ENCODE measurements at regions not wholly inside any gene's neighbourhood (a gene's known extent, or its start where the extent isn't known, plus 50 kb on each side); places are given as distances from the start of the nearest gene placed in this dataset.
A peak's percentile ranks its signal among the peaks of the same experiment; 100 is the strongest.

DNA sequence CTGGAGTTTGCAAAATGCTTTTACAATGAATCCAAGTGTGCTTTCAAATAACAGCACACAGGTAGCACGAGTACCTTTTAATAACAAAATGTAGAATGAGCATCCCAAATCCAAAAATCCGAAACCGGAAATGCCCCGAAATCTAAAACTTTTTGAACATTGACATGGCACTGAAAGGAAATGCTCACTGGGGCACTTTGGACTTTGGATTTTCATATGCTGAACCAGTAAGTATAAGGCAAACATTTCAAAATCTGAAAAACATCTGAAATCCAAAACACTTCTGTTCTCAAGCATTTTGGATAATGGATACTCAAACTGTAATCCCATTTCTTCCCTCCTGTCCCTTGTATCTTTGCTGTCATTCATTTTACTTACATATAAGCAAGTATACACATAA is 50.1 kb downstream of the GCNT4 start:
- Mint-ChIP-seq H3K27ac (no peak overlapping the region), H3K9me3 (peaks cover 19% of the 10 kb centered on the region), H3K4me1 (no peaks in the 10 kb centered on the region), H3K4me3 (no peak overlapping the region), H3K27me3 (peaks cover 4% of the 10 kb centered on the region), H3K36me3 (ENCODE audit: low read depth) (no peaks in the 10 kb centered on the region)
- DNase-seq: no peak
- ChIA-PET POLR2A (no interaction called here), CTCF (no interaction called here)

DNA sequence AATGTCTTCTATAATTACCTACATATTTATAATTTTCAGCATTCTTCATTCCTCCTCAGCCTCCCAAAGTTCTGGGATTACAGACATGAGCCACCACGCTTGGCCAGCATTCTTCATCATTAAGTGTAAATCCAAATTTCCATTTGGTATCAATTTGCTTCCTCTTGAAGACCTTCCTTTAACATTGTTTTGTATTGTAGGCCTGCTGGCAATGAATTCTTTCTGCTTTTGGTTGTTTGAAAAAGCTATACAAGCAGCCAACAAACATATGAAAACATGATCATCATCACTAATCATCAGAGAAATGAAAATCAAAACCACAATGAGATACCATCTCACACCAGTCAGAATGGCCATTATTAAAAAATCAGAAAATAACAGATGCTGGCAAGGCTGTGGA is 56.4 kb downstream of the GCNT4 start:
- Mint-ChIP-seq H3K27ac (no peak overlapping the region), H3K4me1 (no peaks in the 10 kb centered on the region), H3K36me3 (ENCODE audit: low read depth) (no peaks in the 10 kb centered on the region), H3K27me3 (peaks cover 7% of the 10 kb centered on the region), H3K9me3 (peaks cover 4% of the 10 kb centered on the region), H3K4me3 (no peak overlapping the region)
- ChIA-PET POLR2A (no interaction called here), CTCF (no interaction called here)
- DNase-seq: no peak

DNA sequence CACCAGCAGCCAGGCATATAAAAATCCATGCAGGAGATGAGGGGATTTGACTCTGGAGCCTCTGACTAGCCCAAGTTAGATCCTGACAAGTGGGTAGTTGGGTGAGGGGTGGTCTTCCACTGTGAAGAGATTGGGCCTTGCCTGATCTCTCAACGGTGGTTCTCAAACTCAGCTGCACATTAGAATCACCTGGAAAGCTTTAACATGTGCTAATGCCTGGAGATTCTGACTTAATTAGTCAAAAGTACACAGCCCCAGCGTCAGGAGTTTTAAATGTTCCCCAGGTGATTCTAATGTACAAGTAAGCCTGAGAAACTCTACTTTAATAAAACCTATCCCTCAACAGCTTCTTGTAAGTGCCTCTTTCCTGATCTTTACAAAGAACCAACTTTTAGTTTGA is 57.5 kb downstream of the GCNT4 start:
- H3K27ac Mint-ChIP-seq: no peak overlapping the region
- peaks cover 4% of the 10 kb centered on the region for H3K9me3 Mint-ChIP-seq
- H3K27me3 Mint-ChIP-seq: peaks cover 7% of the 10 kb centered on the region
- H3K4me3 Mint-ChIP-seq: no peak overlapping the region
- POLR2A ChIA-PET: no interaction called here
- H3K4me1 Mint-ChIP-seq: no peaks in the 10 kb centered on the region
- no peaks in the 10 kb centered on the region for H3K36me3 Mint-ChIP-seq (ENCODE audit: low read depth)
- DNase-seq: no peak
- CTCF ChIA-PET: no interaction called here

DNA sequence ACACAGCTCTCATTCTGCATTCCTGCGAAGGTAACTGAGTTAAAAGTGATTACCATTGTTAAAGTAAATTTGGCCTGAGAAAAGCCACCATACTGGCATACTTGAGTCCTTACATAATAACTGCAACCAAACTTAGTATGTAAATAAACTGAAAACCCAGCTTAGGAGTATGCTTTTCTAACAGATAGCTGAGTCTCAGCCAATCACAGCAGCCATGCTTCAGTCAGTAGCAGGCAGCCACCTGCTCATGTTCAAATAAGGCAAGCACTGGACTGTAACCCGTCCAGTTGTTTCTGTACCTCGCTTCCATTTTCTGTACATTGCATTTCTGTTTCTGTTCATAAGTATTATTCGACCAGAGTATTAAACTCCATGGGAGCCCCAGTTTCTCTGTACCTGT is 58.6 kb downstream of the GCNT4 start:
- no peak for DNase-seq
- no peak overlapping the region for H3K27ac Mint-ChIP-seq
- peaks cover 4% of the 10 kb centered on the region for H3K9me3 Mint-ChIP-seq
- no peaks in the 10 kb centered on the region for H3K36me3 Mint-ChIP-seq (ENCODE audit: low read depth)
- POLR2A ChIA-PET: no interaction called here
- no peaks in the 10 kb centered on the region for H3K4me1 Mint-ChIP-seq
- peaks cover 3% of the 10 kb centered on the region for H3K27me3 Mint-ChIP-seq
- H3K4me3 Mint-ChIP-seq: no peak overlapping the region
- CTCF ChIA-PET: interaction anchor here (0.6 kb wide), 1 partner anchor 319 kb away, joined by 4 read pairs; no protein-coding TSS in a partner anchor

DNA sequence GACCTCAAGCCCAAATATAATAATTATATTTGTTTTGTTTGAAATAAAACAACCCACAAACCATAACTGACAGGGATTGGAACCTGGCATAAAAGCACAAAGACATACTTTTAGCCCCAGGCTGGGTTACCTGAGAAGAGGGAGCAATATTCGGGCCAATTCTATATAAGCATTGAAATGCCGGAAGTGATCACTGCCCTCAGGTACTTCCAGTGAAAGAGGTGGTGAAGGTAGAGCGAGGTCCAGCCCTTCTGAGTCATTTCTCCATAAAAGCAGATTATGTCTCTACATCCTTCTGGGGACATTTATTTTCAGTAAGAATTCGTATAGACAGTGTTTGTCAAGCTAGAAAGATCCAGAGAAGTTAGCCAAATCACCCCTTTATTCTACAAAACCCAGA is 59.6 kb downstream of the GCNT4 start:
- POLR2A ChIA-PET: no interaction called here
- Mint-ChIP-seq H3K4me3 (no peak overlapping the region), H3K4me1 (no peaks in the 10 kb centered on the region), H3K9me3 (peaks cover 2% of the 10 kb centered on the region), H3K27me3 (peaks cover 3% of the 10 kb centered on the region), H3K36me3 (ENCODE audit: low read depth) (no peaks in the 10 kb centered on the region), H3K27ac (no peak overlapping the region)
- CTCF ChIA-PET: no interaction called here
- no peak for DNase-seq

DNA sequence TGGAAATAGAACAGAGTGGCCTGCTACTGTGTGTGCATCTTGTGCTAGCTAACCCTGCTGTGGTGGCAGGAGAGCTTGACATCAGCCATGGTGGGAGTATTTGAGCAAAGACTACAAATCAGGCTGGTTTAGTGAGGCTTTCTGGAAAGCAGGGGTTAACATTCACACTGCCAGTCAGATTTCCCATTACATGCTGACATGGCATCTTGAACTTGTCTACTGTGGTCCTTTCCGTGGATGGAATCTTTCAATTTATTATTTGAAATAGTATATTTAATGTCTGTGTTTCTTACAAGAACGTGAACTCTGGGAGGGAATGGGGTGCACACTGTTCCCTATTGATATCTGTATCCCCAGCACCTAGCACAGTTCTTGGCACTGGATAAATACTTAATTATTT is 60.8 kb downstream of the GCNT4 start:
- DNase-seq: no peak
- Mint-ChIP-seq H3K36me3 (ENCODE audit: low read depth) (no peaks in the 10 kb centered on the region), H3K27me3 (peaks cover 3% of the 10 kb centered on the region), H3K27ac (no peak overlapping the region), H3K9me3 (no peaks in the 10 kb centered on the region), H3K4me1 (no peaks in the 10 kb centered on the region), H3K4me3 (no peak overlapping the region)
- POLR2A ChIA-PET: no interaction called here
- CTCF ChIA-PET: no interaction called here

DNA sequence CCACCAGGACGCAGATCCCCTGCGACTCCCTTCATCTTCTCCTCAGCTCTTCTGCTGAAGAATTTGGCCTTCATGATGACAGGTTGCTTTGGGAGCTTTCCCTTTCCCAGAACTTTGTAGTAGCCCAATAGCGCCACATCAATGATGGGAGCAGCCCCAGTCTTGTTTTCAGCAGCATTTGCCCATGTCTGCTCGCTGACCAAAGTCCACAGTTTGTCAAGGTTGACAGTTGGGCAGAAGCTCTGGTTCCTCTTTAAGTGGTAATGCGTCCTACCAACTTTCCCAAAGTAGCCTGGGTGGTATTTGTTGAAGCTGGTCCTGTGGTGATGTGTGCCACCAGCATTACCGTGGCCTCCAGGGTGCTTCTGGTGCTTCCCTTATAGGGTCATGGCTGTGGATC is 62.2 kb downstream of the GCNT4 start:
- ChIA-PET POLR2A (no interaction called here), CTCF (no interaction called here)
- Mint-ChIP-seq H3K4me3 (no peak overlapping the region), H3K27me3 (peaks cover 3% of the 10 kb centered on the region), H3K9me3 (no peaks in the 10 kb centered on the region), H3K36me3 (ENCODE audit: low read depth) (no peaks in the 10 kb centered on the region), H3K4me1 (no peaks in the 10 kb centered on the region), H3K27ac (no peak overlapping the region)
- no peak for DNase-seq

DNA sequence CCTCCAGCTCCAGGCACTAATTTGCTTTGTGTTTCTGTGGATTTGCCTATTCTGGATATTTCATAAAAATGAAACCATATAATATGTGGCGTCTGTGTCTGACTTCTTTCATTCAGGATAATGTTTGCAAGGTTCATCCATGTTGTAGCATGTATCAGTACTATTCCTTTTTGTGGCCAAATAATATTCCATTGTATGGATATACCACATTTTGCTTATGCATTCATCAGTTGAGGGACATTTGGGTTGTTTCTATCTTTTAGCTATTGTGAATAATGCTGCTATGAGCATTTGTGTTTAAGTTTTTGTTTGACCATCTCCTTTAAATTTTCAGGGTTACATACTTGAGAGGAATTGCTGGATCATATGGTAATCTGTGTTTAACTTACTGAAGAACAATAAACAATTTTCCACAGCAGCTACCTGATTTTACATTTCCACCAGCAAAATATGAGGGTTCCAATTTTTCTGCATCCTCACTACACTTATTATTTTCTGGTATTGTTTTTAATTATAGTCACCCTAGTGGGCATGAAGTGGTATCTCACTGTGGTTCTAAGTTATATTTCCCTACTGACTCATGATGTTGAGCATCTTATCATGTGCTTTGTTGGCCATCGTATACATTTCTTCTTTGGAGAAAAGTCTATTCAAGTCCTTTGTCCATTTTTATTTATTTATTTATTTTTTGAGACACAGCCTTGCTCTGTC is 63.9 kb downstream of the GCNT4 start:
- H3K4me1 Mint-ChIP-seq: no peaks in the 10 kb centered on the region
- ChIA-PET POLR2A (no interaction called here), CTCF (no interaction called here)
- no peaks in the 10 kb centered on the region for H3K27me3 Mint-ChIP-seq
- no peak overlapping the region for H3K27ac Mint-ChIP-seq
- H3K9me3 Mint-ChIP-seq: no peaks in the 10 kb centered on the region
- DNase-seq: no peak
- H3K36me3 Mint-ChIP-seq (ENCODE audit: low read depth): no peaks in the 10 kb centered on the region
- H3K4me3 Mint-ChIP-seq: no peak overlapping the region

DNA sequence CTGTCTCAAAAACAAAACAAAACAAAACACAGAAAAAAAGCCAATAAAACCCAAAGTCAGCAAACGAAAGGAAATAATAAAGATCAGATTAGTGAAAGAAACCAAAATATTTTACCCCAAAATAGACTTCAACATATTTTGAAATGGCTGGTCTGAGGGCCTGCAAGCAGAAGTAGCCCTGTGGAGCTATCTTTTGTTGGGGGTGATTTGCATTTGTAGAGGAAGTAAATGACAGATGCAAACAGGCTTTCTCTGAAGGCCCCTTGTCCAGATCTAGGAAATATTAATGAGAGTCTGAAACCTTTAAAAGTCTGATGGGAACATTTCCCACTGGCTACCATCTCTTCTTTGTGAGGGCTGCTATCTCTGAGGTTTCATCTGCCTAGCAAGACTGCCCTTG is 74.0 kb downstream of the GCNT4 start:
- POLR2A ChIA-PET: no interaction called here
- peaks cover 5% of the 10 kb centered on the region for H3K9me3 Mint-ChIP-seq

DNA sequence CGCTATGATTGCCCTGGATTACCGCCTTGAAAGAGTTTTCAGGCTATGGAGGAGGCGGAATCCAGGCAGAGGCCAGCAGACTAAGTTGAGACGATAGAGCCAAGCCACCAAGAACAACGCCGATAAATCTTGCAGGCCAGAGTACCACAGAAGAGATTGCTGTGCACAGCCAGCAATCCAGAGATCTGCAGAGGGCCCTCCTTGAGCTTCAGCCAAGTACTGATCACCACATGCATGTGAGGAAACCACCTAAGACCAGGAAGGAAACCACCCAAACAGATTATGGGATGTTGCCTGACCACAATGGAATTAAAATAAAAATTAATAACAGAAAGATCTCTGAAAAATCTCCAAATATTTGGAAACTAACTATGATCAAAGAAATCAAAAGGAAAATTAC is 74.9 kb downstream of the GCNT4 start:
- peaks cover 6% of the 10 kb centered on the region for H3K36me3 Mint-ChIP-seq (ENCODE audit: low read depth)
- peaks cover 33% of the 10 kb centered on the region for H3K4me1 Mint-ChIP-seq
- H3K4me3 Mint-ChIP-seq: no peak overlapping the region
- DNase-seq: no peak
- ChIA-PET POLR2A (no interaction called here), CTCF (no interaction called here)
- H3K27me3 Mint-ChIP-seq: peaks cover 2% of the 10 kb centered on the region
- H3K9me3 Mint-ChIP-seq: peaks cover 5% of the 10 kb centered on the region
- H3K27ac Mint-ChIP-seq: no peak overlapping the region

More for the DNA sequence above, 74.0 kb downstream of the GCNT4 start:
- no peak overlapping the region for H3K27ac Mint-ChIP-seq
- DNase-seq: no peak
- peaks cover 2% of the 10 kb centered on the region for H3K27me3 Mint-ChIP-seq
- H3K36me3 Mint-ChIP-seq (ENCODE audit: low read depth): peaks cover 6% of the 10 kb centered on the region
- CTCF ChIA-PET: no interaction called here
- peaks cover 33% of the 10 kb centered on the region for H3K4me1 Mint-ChIP-seq
- no peak overlapping the region for H3K4me3 Mint-ChIP-seq

DNA sequence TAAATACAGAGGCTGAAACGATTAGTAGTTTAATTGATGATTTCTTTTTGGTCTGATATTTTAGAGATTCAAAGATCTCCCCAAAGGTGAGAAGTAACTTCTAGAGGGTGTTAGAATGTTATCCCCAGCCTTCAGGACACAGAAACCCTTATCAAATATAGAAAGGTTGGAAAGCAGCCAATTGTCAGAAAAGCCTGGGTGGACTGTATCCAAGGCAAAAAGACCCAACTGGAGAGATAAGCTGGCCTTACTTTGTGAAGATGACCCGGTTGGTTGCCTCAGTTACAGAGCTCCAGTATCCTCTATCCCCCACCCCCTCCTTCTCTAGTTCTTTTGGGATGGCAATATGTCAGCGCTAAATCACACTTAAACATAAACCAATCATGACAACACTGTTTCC is 75.7 kb downstream of the GCNT4 start:
- H3K4me3 Mint-ChIP-seq: no peak overlapping the region
- H3K27me3 Mint-ChIP-seq: peaks cover 2% of the 10 kb centered on the region
- no peak for DNase-seq
- ChIA-PET POLR2A (no interaction called here), CTCF (no interaction called here)
- peaks cover 7% of the 10 kb centered on the region for H3K9me3 Mint-ChIP-seq
- peaks cover 6% of the 10 kb centered on the region for H3K36me3 Mint-ChIP-seq (ENCODE audit: low read depth)
- H3K27ac Mint-ChIP-seq: no peak overlapping the region
- peaks cover 33% of the 10 kb centered on the region for H3K4me1 Mint-ChIP-seq

DNA sequence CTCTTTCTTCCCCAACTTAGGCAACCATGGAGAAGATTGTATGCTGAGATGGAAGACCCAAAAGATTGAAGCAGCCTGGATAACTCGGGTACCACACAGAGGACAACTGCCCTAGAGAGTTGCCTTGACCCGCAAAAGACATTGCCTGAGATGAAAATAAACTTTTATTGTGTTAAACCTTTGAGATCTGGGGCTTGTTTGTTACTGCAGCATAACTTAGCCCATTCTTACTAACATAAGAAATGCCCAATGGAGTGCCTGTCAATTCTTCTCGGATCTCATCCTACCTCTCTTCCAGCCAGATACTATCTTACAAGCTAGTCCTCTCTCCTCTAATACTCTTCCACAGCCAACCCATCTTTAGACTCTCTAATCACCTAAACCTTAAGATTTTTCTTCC is 76.8 kb downstream of the GCNT4 start:
- CTCF ChIA-PET: interaction anchor here (1.5 kb wide), 1 partner anchor 41 kb away, joined by 5 read pairs; no protein-coding TSS in a partner anchor
- H3K4me3 Mint-ChIP-seq: no peak overlapping the region
- peaks cover 2% of the 10 kb centered on the region for H3K27me3 Mint-ChIP-seq
- no peak for DNase-seq
- no peak overlapping the region for H3K27ac Mint-ChIP-seq
- H3K36me3 Mint-ChIP-seq (ENCODE audit: low read depth): peaks cover 6% of the 10 kb centered on the region
- H3K9me3 Mint-ChIP-seq: peaks cover 7% of the 10 kb centered on the region
- H3K4me1 Mint-ChIP-seq: peaks cover 33% of the 10 kb centered on the region
- POLR2A ChIA-PET: no interaction called here

DNA sequence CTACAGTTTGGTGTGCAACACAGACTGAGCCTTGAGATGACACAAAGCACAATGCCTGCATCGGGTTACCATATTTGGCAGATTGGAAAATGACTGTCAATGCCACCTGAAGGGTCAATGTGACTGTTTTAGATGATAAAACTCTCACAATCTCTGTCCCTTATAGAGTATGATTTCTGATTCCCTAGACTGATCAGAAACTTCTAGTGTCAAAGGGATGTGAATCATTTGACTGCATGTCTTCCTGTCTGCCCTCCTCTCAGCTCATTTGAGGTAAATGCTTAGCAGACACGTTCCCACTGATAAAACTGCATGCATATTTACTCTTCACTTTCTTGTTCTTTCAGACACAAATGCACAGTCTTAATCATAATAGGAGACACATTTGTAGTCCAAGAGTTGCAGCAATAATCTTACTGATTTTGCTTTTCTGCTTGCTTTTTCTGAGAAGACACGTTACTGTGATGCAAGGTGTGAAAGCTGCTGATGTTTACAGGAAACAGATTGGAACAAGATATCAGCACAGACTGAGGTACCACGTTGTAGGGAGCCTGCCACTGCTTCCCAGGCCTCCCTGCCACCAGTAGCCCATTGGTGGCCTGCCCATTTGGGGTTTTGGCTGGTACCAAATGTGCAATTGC is 77.8 kb downstream of the GCNT4 start:
- peaks cover 6% of the 10 kb centered on the region for H3K36me3 Mint-ChIP-seq (ENCODE audit: low read depth)
- H3K27me3 Mint-ChIP-seq: peaks cover 2% of the 10 kb centered on the region
- H3K4me3 Mint-ChIP-seq: no peak overlapping the region
- DNase-seq: peak; percentile 28
- ChIA-PET CTCF (interaction anchor here (0.6 to 1.5 kb wide), 2 partner anchors 40 to 487 kb away, joined by 4 to 5 read pairs; no protein-coding TSS in a partner anchor), POLR2A (no interaction called here)
- peak overlapping the region; percentile 82 for H3K27ac Mint-ChIP-seq
- peaks cover 7% of the 10 kb centered on the region for H3K9me3 Mint-ChIP-seq
- H3K4me1 Mint-ChIP-seq: peaks cover 33% of the 10 kb centered on the region

DNA sequence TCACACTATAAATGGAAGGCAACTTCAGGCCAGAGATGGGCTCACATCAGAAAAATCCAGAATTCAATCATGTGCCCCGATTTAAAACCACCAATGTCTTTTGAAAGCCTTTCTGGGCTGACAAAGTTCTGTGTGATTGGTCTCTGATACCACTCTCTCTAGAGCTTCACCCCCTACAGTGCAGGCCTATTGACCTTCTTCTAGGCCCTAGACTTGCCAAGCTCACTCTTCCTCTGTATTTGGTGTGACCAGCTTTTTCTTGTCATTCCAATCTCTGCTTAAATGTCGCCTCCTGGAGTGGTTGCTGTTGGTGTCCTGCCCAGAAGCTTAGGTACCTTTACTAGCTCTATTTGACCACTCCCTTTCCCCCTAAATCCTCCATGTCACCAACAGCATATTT is 78.7 kb downstream of the GCNT4 start:
- ChIA-PET CTCF (no interaction called here), POLR2A (no interaction called here)
- Mint-ChIP-seq H3K4me3 (no peak overlapping the region), H3K36me3 (ENCODE audit: low read depth) (peaks cover 6% of the 10 kb centered on the region), H3K27me3 (peaks cover 2% of the 10 kb centered on the region), H3K9me3 (peaks cover 7% of the 10 kb centered on the region), H3K27ac (peak overlapping the region; percentile 60), H3K4me1 (peaks cover 33% of the 10 kb centered on the region)
- DNase-seq: no peak
